Endothelial cell of umbilical vein (primary cell): ENCODE measurements at regions not wholly inside any gene's neighbourhood (a gene's known extent, or its start where the extent isn't known, plus 50 kb on each side); places are given as distances from the start of the nearest gene placed in this dataset.

Source experiments
- BruUV-seq: library from RNA; stranded (reverse); fragments of 400-500 nt; replicated peaks from 2 replicates; lab custom pipeline; 2021; lab: Mats Ljungman, UMichigan
- CTCF ChIA-PET: fragments of 300-600, 350-600 bp; sonication (Branson Sonifier 250); formaldehyde crosslinking; loops from one replicate; lab custom pipeline; 2021; ENCODE audit warnings: antibody characterized with exemption, inconsistent platforms; lab: Charles Lee
- POLR2A ChIA-PET: fragments of 300-600, 350-600 bp; sonication (Branson Sonifier 250); formaldehyde crosslinking; loops from one replicate; lab custom pipeline; 2021; ENCODE audit warnings: antibody characterized with exemption, inconsistent platforms; lab: Charles Lee
- DNase-seq: peaks from one replicate; pipeline ENCODE4 v3.0.0-alpha.2; 2011; ENCODE audit warnings: low read depth, low spot score
- FAIRE-seq: peaks from 2 replicates; lab custom pipeline; 2011; peaks lifted over from hg19 to GRCh38; lab: Jason Lieb, UNC
- H2AFZ ChIP-seq: 2 replicates; pipeline ENCODE4 v1.6.0; 2012; ENCODE audit warnings: low read depth, low read length, control low read depth, inconsistent platforms
- H3K27ac ChIP-seq: 2 replicates; pipeline ENCODE4 v1.5.1; 2011; ENCODE audit warnings: low read depth, mild to moderate bottlenecking, control low read depth, low read length, moderate library complexity; ENCODE audit not compliant: insufficient read depth
- H3K27me3 ChIP-seq, 2 experiments: 2 replicates each; pipeline versions ENCODE4 v1.6.0 to v1.6.1; 2011; ENCODE audit warnings: low read length in 2 of 2, mixed read lengths in 1 of 2; ENCODE audit not compliant: control insufficient read depth in 2 of 2, insufficient read depth in 2 of 2
- H3K36me3 ChIP-seq, 2 experiments: 2 replicates in 1 of 2; 3 replicates in 1 of 2; pipeline ENCODE4 v1.5.1; 2011; ENCODE audit warnings: low read length in 2 of 2, mild to moderate bottlenecking in 1 of 2, moderate library complexity in 1 of 2; ENCODE audit not compliant: control insufficient read depth in 2 of 2, insufficient read depth in 2 of 2; ENCODE audit errors: extremely low read depth in 1 of 2
- H3K4me1 ChIP-seq: 3 replicates; pipeline ENCODE4 v1.5.1; 2011; ENCODE audit warnings: mild to moderate bottlenecking, low read length; ENCODE audit not compliant: control insufficient read depth, insufficient read depth; ENCODE audit errors: extremely low read depth
- H3K4me2 ChIP-seq: 2 replicates; pipeline ENCODE4 v1.6.1; 2011; ENCODE audit warnings: low read length, control low read depth, mixed read lengths; ENCODE audit not compliant: insufficient read depth
- H3K4me3 ChIP-seq, 3 experiments: fragments of 200-600 bp in 1 of 3; sonication (generic), shearing (Covaris generic) in 1 of 3; replicated peaks in 1 of 3; 2 replicates each; pipeline ENCODE4 v1.5.1; 2011 to 2016; ENCODE audit warnings: control low read depth in 3 of 3, low read length in 3 of 3, mild to moderate bottlenecking in 2 of 3, inconsistent platforms in 1 of 3, low read depth in 1 of 3, moderate library complexity in 1 of 3; ENCODE audit not compliant: insufficient read depth in 1 of 3
- H3K79me2 ChIP-seq: 2 replicates; pipeline ENCODE4 v1.6.0; 2012; ENCODE audit warnings: low read length, inconsistent platforms; ENCODE audit not compliant: control insufficient read depth, insufficient read depth
- H3K9ac ChIP-seq: replicated peaks from 2 replicates; pipeline ENCODE3; 2011; ENCODE audit warnings: low read length, control low read depth; ENCODE audit not compliant: insufficient read depth; ENCODE audit errors: extremely low read depth
- H3K9me1 ChIP-seq: replicated peaks from 3 replicates; pipeline ENCODE4 v1.6.0; 2011; ENCODE audit warnings: mild to moderate bottlenecking, low read length; ENCODE audit not compliant: control insufficient read depth, insufficient read depth; ENCODE audit errors: extremely low read depth
- H3K9me3 ChIP-seq: replicated peaks from 2 replicates; pipeline ENCODE4 v1.5.1; 2012; ENCODE audit warnings: low read length, inconsistent platforms; ENCODE audit not compliant: control insufficient read depth, insufficient read depth
- H4K20me1 ChIP-seq: replicated peaks from 2 replicates; pipeline ENCODE3; 2011; ENCODE audit warnings: mild to moderate bottlenecking, low read length; ENCODE audit not compliant: control insufficient read depth, insufficient read depth; ENCODE audit errors: extremely low read depth
- EZH2 ChIP-seq: IDR thresholded peaks from 2 replicates; pipeline ENCODE4 v1.6.1; 2012; ENCODE audit warnings: borderline replicate concordance, low read depth, mild to moderate bottlenecking, moderate library complexity, low read length, inconsistent platforms; ENCODE audit not compliant: severe bottlenecking
- FOS ChIP-seq: IDR thresholded peaks from 2 replicates; pipeline ENCODE4 v1.6.1; 2011; ENCODE audit warnings: mild to moderate bottlenecking, low read length, moderate library complexity, borderline replicate concordance; ENCODE audit not compliant: insufficient read depth
- GATA2 ChIP-seq: IDR thresholded peaks from 2 replicates; pipeline ENCODE4 v1.7.0; 2011; ENCODE audit warnings: low read depth, mild to moderate bottlenecking, moderate library complexity, mixed read lengths, low read length; ENCODE audit not compliant: insufficient read length, insufficient read depth
- JUN ChIP-seq: IDR thresholded peaks from 2 replicates; pipeline ENCODE4 v1.6.1; 2011; ENCODE audit warnings: borderline replicate concordance, low read depth; ENCODE audit not compliant: insufficient read length, insufficient read depth
- MYC ChIP-seq: IDR thresholded peaks from one replicate; pipeline ENCODE4 v1.6.1; 2011; ENCODE audit warnings: mild to moderate bottlenecking, low read depth, low read length
- POLR2A ChIP-seq: IDR thresholded peaks from 2 replicates; pipeline ENCODE4 v1.6.1; 2012; ENCODE audit warnings: low read depth, mild to moderate bottlenecking, control low read depth, low read length
- POLR2AphosphoS5 ChIP-seq: IDR thresholded peaks from 2 replicates; pipeline ENCODE4 v1.6.1; 2012; ENCODE audit warnings: low read depth, mild to moderate bottlenecking, control low read depth, low read length, moderate library complexity; ENCODE audit not compliant: insufficient read depth
- dilution Hi-C: fragments of 300-500 bp; cut with MboI; formaldehyde crosslinking; loops from one replicate; pipeline ENCODE4 v1.15.0; 2019; ENCODE audit warnings: low sequenced_read_pairs; ENCODE audit not compliant: extremely low pct_ligation_motif_present
- intact Hi-C: fragments of 100-400 bp; cut with micrococcal nuclease; formaldehyde crosslinking; loops from one replicate; pipeline ENCODE4 v1.10.0; 2022
- TF ChIP-seq, protein P1 (sequence below): IDR thresholded peaks from 2 replicates; pipeline ENCODE4 v1.6.1; 2011; ENCODE audit not compliant: insufficient read depth, insufficient read length
- TF ChIP-seq, protein P2 (sequence below), 2 donors: IDR thresholded peaks; 1 replicate in 1 of 2; 2 replicates in 1 of 2; pipeline ENCODE4 v1.5.1; 2011; ENCODE audit warnings: low read length in 2 of 2, mild to moderate bottlenecking in 2 of 2, moderate library complexity in 2 of 2, control low read depth in 1 of 2, inconsistent platforms in 1 of 2, low read depth in 1 of 2; ENCODE audit not compliant: insufficient read depth in 1 of 2; ENCODE audit errors: extremely low read depth in 1 of 2

DNA sequence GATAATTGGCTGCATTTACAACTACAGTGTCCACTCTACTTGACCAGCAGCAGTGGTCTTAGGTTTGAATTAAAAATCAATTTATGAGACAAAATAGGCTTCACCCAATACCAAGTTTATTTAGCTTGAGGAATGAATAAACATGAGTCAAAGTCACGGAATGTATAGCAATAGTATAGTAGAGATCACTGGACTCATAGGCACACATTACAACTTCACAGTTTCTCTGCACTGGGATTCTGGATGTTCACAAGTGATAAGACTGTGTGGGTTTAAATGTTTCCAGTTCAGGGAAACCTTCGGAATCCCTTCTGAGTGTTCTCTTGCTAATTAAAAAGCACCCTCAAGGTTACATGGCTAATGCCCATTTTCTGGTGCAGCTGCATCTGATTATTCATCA lies 1064.9 kb downstream of the SLITRK5 start:
- Histone ChIP-seq H3K9me1 (no peaks in the 10 kb centered on the region), H3K27me3 (no peaks in the 10 kb centered on the region), H3K4me3 (no peak overlapping the region), H3K4me2 (no peak overlapping the region), H3K4me1 (no peaks in the 10 kb centered on the region), H2AFZ (no peak overlapping the region), H3K9ac (no peak overlapping the region), H4K20me1 (no peaks in the 10 kb centered on the region), H3K79me2 (no peaks in the 10 kb centered on the region), H3K27ac (no peak overlapping the region), H3K9me3 (peaks cover 4% of the 10 kb centered on the region), H3K36me3 (no peaks in the 10 kb centered on the region)
- ChIA-PET POLR2A (no interaction called here), CTCF (no interaction called here)
- DNase-seq = no peak
- no TSS peak for BruUV-seq
- FAIRE-seq = no peak
- intact Hi-C loops (no loop called here), dilution Hi-C loops (no loop called here)
- TF ChIP-seq EZH2 (no peak), POLR2A (no peak), MYC (no peak), GATA2 (no peak), FOS (no peak), JUN (no peak), POLR2AphosphoS5 (no peak)
- TF ChIP-seq, protein P1, sequence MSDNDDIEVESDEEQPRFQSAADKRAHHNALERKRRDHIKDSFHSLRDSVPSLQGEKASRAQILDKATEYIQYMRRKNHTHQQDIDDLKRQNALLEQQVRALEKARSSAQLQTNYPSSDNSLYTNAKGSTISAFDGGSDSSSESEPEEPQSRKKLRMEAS = no peak
- TF ChIP-seq, protein P2, sequence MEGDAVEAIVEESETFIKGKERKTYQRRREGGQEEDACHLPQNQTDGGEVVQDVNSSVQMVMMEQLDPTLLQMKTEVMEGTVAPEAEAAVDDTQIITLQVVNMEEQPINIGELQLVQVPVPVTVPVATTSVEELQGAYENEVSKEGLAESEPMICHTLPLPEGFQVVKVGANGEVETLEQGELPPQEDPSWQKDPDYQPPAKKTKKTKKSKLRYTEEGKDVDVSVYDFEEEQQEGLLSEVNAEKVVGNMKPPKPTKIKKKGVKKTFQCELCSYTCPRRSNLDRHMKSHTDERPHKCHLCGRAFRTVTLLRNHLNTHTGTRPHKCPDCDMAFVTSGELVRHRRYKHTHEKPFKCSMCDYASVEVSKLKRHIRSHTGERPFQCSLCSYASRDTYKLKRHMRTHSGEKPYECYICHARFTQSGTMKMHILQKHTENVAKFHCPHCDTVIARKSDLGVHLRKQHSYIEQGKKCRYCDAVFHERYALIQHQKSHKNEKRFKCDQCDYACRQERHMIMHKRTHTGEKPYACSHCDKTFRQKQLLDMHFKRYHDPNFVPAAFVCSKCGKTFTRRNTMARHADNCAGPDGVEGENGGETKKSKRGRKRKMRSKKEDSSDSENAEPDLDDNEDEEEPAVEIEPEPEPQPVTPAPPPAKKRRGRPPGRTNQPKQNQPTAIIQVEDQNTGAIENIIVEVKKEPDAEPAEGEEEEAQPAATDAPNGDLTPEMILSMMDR (IDR thresholded peaks at IDR 0.05; ENCODE audit: extremely low read depth in 1 of 2, insufficient read depth in 1 of 2, low read depth in 1 of 2, low read length in 2 of 2) = no peak
